IMR-90 (cell line): ENCODE measurements at regions not wholly inside any gene's neighbourhood (a gene's known extent, or its start where the extent isn't known, plus 50 kb on each side); places are given as distances from the start of the nearest gene placed in this dataset.

Experiments used
- ATAC-seq: fragments of 200-7000 bp; cut with Tn5 transposase; 2 replicates; pipeline ENCODE4 v1.9.1; 2020; ENCODE audit warnings: low read depth, mild to moderate bottlenecking, moderate library complexity
- BruUV-seq: library from RNA; stranded (reverse); fragments of 400-500 nt; replicated peaks from 2 replicates; lab custom pipeline; 2021; lab: Mats Ljungman, UMichigan
- CTCF ChIA-PET: fragments of 300-600 bp; formaldehyde crosslinking; extraction: SDS; loops from one replicate; lab custom pipeline; 2021; ENCODE audit warnings: antibody characterized with exemption; lab: Yijun Ruan, JAX
- POLR2A ChIA-PET: fragments of 300-600 bp; sonication (Branson Sonifier 250); formaldehyde crosslinking; loops from one replicate; lab custom pipeline; 2022; ENCODE audit warnings: antibody characterized with exemption; ENCODE audit not compliant: unreplicated experiment; lab: Charles Lee
- DNase-seq: peaks from one replicate; pipeline ENCODE4 v3.0.0; 2013
- H2AFZ ChIP-seq: replicated peaks from 2 replicates; pipeline ENCODE3; 2013; ENCODE audit warnings: low read length, mild to moderate bottlenecking; ENCODE audit not compliant: poor library complexity
- H2AK5ac ChIP-seq: 2 replicates; pipeline ENCODE4 v1.6.1; 2013; ENCODE audit warnings: low read depth, low read length, inconsistent platforms
- H2AK9ac ChIP-seq: replicated peaks from 2 replicates; pipeline ENCODE3; 2013; ENCODE audit warnings: mild to moderate bottlenecking, low read depth, low read length, moderate library complexity; ENCODE audit not compliant: poor library complexity
- H2BK120ac ChIP-seq: 2 replicates; pipeline ENCODE4 v1.6.1; 2013; ENCODE audit warnings: low read depth, low read length, inconsistent platforms
- H2BK15ac ChIP-seq: 3 replicates; pipeline ENCODE4 v1.6.1; 2013; ENCODE audit warnings: low read depth, low read length, inconsistent platforms
- H2BK20ac ChIP-seq: 2 replicates; pipeline ENCODE4 v1.6.1; 2013; ENCODE audit warnings: low read depth, mild to moderate bottlenecking, inconsistent platforms, low read length, moderate library complexity
- H2BK5ac ChIP-seq: 2 replicates; pipeline ENCODE4 v1.6.1; 2013; ENCODE audit warnings: mild to moderate bottlenecking, low read depth, low read length, inconsistent platforms; ENCODE audit not compliant: poor library complexity, severe bottlenecking
- H3K14ac ChIP-seq: replicated peaks from 2 replicates; pipeline ENCODE4 v1.6.1; 2013; ENCODE audit warnings: low read depth, low read length, inconsistent platforms
- H3K18ac ChIP-seq: 2 replicates; pipeline ENCODE4 v1.6.1; 2013; ENCODE audit warnings: low read depth, low read length, control low read depth
- H3K23ac ChIP-seq: 2 replicates; pipeline ENCODE4 v1.6.1; 2013; ENCODE audit warnings: low read depth, low read length, inconsistent platforms
- H3K27ac ChIP-seq: 2 replicates; pipeline ENCODE4 v1.5.1; 2013; ENCODE audit warnings: mild to moderate bottlenecking, control low read depth, low read length; ENCODE audit not compliant: insufficient read depth
- H3K27me3 ChIP-seq: 2 replicates; pipeline ENCODE4 v1.6.1; 2013; ENCODE audit warnings: low read length; ENCODE audit not compliant: control insufficient read depth, insufficient read depth
- H3K36me3 ChIP-seq: 2 replicates; pipeline ENCODE4 v1.6.1; 2013; ENCODE audit warnings: low read length, mixed read lengths; ENCODE audit not compliant: control insufficient read depth, insufficient read depth
- H3K4ac ChIP-seq: 2 replicates; pipeline ENCODE4 v1.6.1; 2013; ENCODE audit warnings: low read depth, low read length, inconsistent platforms
- H3K4me1 ChIP-seq: 2 replicates; pipeline ENCODE4 v1.6.1; 2013; ENCODE audit warnings: low read length, mixed read lengths; ENCODE audit not compliant: control insufficient read depth, insufficient read depth
- H3K4me2 ChIP-seq: 2 replicates; pipeline ENCODE4 v1.6.1; 2013; ENCODE audit warnings: low read depth, mild to moderate bottlenecking, control low read depth, low read length, moderate library complexity
- H3K4me3 ChIP-seq: 2 replicates; pipeline ENCODE4 v1.5.1; 2013; ENCODE audit warnings: low read depth, mild to moderate bottlenecking, control low read depth, low read length, moderate library complexity; ENCODE audit not compliant: insufficient read depth
- H3K56ac ChIP-seq: 2 replicates; pipeline ENCODE4 v1.6.1; 2013; ENCODE audit warnings: low read length, inconsistent platforms; ENCODE audit not compliant: insufficient read depth; ENCODE audit errors: extremely low read depth
- H3K79me1 ChIP-seq, 2 experiments: 2 replicates each; pipeline ENCODE4 v1.6.1; 2013; ENCODE audit warnings: low read length in 2 of 2, inconsistent platforms in 1 of 2, low read depth in 1 of 2
- H3K9ac ChIP-seq: 2 replicates; pipeline ENCODE4 v1.6.1; 2013; ENCODE audit warnings: low read depth, low read length, control low read depth
- H3K9me1 ChIP-seq: 2 replicates; pipeline ENCODE4 v1.6.1; 2013; ENCODE audit warnings: low read length, inconsistent platforms; ENCODE audit not compliant: insufficient read depth
- H3K9me3 ChIP-seq: 2 replicates; pipeline ENCODE4 v1.6.1; 2013; ENCODE audit warnings: low read length; ENCODE audit not compliant: control insufficient read depth, insufficient read depth
- H4K20me1 ChIP-seq: 2 replicates; pipeline ENCODE4 v1.6.1; 2013; ENCODE audit warnings: low read length, inconsistent platforms; ENCODE audit not compliant: insufficient read depth
- H4K5ac ChIP-seq: 2 replicates; pipeline ENCODE4 v1.6.1; 2013; ENCODE audit warnings: mild to moderate bottlenecking, low read depth, low read length, control low read depth
- H4K8ac ChIP-seq, 2 experiments: 2 replicates each; pipeline ENCODE4 v1.6.1; 2013; ENCODE audit warnings: low read depth in 2 of 2, low read length in 2 of 2, control low read depth in 1 of 2, inconsistent platforms in 1 of 2
- H4K91ac ChIP-seq: 2 replicates; pipeline ENCODE4 v1.6.1; 2013; ENCODE audit warnings: low read depth, low read length, inconsistent platforms; ENCODE audit not compliant: insufficient read depth
- CEBPB ChIP-seq: IDR thresholded peaks from 2 replicates; pipeline ENCODE4 v1.6.1; 2012; ENCODE audit warnings: low read depth, low read length, improper control_type of control experiment
- CTCF ChIP-seq: conservative IDR thresholded peaks from 2 replicates; pipeline ENCODE4 v1.5.1; 2012; ENCODE audit warnings: mild to moderate bottlenecking, low read depth, low read length, improper control_type of control experiment
- FOS ChIP-seq: fragments of 150-350 bp; IDR thresholded peaks from 2 replicates; pipeline ENCODE4 v1.6.1; 2016; ENCODE audit warnings: low read depth, low read length
- MAZ ChIP-seq: IDR thresholded peaks from 2 replicates; pipeline ENCODE4 v1.6.1; 2012; ENCODE audit warnings: low read depth, mild to moderate bottlenecking, low read length, improper control_type of control experiment, moderate library complexity, borderline replicate concordance
- RAD21 ChIP-seq: IDR thresholded peaks from 2 replicates; pipeline ENCODE4 v1.6.1; 2012; ENCODE audit warnings: low read length, improper control_type of control experiment
- RFX5 ChIP-seq: IDR thresholded peaks from 2 replicates; pipeline ENCODE4 v1.8.0; 2012; ENCODE audit warnings: low read depth, mild to moderate bottlenecking, low read length, moderate library complexity
- SMC3 ChIP-seq: fragments of 150-350 bp; IDR thresholded peaks from 2 replicates; pipeline ENCODE4 v1.6.1; 2016; ENCODE audit warnings: low read depth, mild to moderate bottlenecking, antibody characterized with exemption, low read length, moderate library complexity
- WGBS, 2 experiments: methylation state at CpG; one replicate each; pipeline versions ENCODE4 v1.1.5 to v1.1.7; 2013; ENCODE audit warnings: missing lambda C conversion rate in 2 of 2; ENCODE audit not compliant: insufficient read length in 1 of 2; ENCODE audit errors: extremely low coverage in 2 of 2; 5-methylcytosine and 5-hydroxymethylcytosine counted together
- dilution Hi-C: fragments of 300-500 bp; cut with HindIII; formaldehyde crosslinking; loops from one replicate; pipeline ENCODE4 v1.14.3; 2018; ENCODE audit warnings: low sequenced_read_pairs; ENCODE audit not compliant: unreplicated experiment
- in situ Hi-C: fragments of 300-500 bp; cut with MboI; formaldehyde crosslinking; loops from 3 replicates; pipeline ENCODE4 v1.14.3; 2019; ENCODE audit warnings: low sequenced_read_pairs, inconsistent platforms, mixed read lengths
- intact Hi-C: fragments of 100-400 bp; cut with micrococcal nuclease; formaldehyde crosslinking; loops from 2 replicates; pipeline ENCODE4 v1.10.0; 2022

GRCh38 chr10:118423800-118424442, 81.8 kb upstream of the FAM204A start:
- H3K9me1 ChIP-seq, result no peaks in the 10 kb centered on the region
- no peak overlapping the region for H2BK5ac ChIP-seq
- H3K4me3 ChIP-seq, result no peak overlapping the region
- H2BK15ac ChIP-seq, result no peak overlapping the region
- H2AK9ac ChIP-seq, result no peak overlapping the region
- DNase-seq (peak; percentile 81), ATAC-seq (peak; percentile 96)
- H3K79me1 ChIP-seq, result no peaks in the 10 kb centered on the region
- TF ChIP-seq SMC3, result peak; percentile 74
- peak; percentile 90 for TF ChIP-seq CEBPB
- TF ChIP-seq MAZ, result no peak
- TF ChIP-seq RFX5, result no peak
- no peak for TF ChIP-seq FOS
- TF ChIP-seq RAD21, result peak; percentile 68
- TF ChIP-seq CTCF, result peak; percentile 78
- H3K36me3 ChIP-seq, result no peaks in the 10 kb centered on the region
- POLR2A ChIA-PET, result no interaction called here
- BruUV-seq, result no TSS peak
- H3K4ac ChIP-seq, result no peak overlapping the region
- CTCF ChIA-PET, result interaction anchor here (0.6 to 1.1 kb wide), 4 partner anchors 14 to 927 kb away, joined by 3 read pairs; no protein-coding TSS in a partner anchor
- H3K18ac ChIP-seq, result no peak overlapping the region
- no peak overlapping the region for H3K4me2 ChIP-seq
- H3K9me3 ChIP-seq, result no peaks in the 10 kb centered on the region
- no peak overlapping the region for H2AFZ ChIP-seq
- no peaks in the 10 kb centered on the region for H3K4me1 ChIP-seq
- H4K5ac ChIP-seq, result no peak overlapping the region
- no peaks in the 10 kb centered on the region for H4K20me1 ChIP-seq
- no peak overlapping the region for H3K9ac ChIP-seq
- H3K27ac ChIP-seq, result no peak overlapping the region
- H2BK120ac ChIP-seq, result no peak overlapping the region
- H3K23ac ChIP-seq, result no peak overlapping the region
- H2AK5ac ChIP-seq, result no peak overlapping the region
- dilution Hi-C loops, result no loop called here
- no peak overlapping the region for H4K91ac ChIP-seq
- H3K14ac ChIP-seq, result no peak overlapping the region
- H3K27me3 ChIP-seq, result no peaks in the 10 kb centered on the region
- H2BK20ac ChIP-seq, result no peak overlapping the region
- intact Hi-C loops, result loop anchor here (1.0 to 5.0 kb wide), 4 partner anchors 82 to 928 kb away; partner anchors contain the start of genes FAM204A and RAB11FIP2
- no peak overlapping the region for H4K8ac ChIP-seq
- H3K56ac ChIP-seq, result no peak overlapping the region
- in situ Hi-C loops, result no loop called here
- WGBS, 2 experiments, result 21% methylated on average over 3 of the region's 15 CpGs; no CpG with 5 or more reads in 1 of the 2 experiments
